ENCODE measurements at regions not wholly inside any gene's neighbourhood (a gene's known extent, or its start where the extent isn't known, plus 50 kb on each side); places are given as distances from the start of the nearest gene placed in this dataset.

GRCh38 chr2:134124047-134124753 is 129.7 kb upstream of the MGAT5 start:
- Histone ChIP-seq H3K4me3 (ENCODE audit: control insufficient read depth in 1 of 2, extremely low read depth in 1 of 2, low read length in 1 of 2) (no peak overlapping the region), H3K27me3 (replicated peaks in 1 of 2; ENCODE audit: control insufficient read depth in 2 of 2, extremely low read depth in 1 of 2, insufficient read depth in 2 of 2, low read length in 1 of 2) (no peaks in the 10 kb centered on the region), H3K4me1 (ENCODE audit: control insufficient read depth in 1 of 2, extremely low read depth in 1 of 2, insufficient read depth in 2 of 2, low read length in 2 of 2) (peaks cover 51 to 75% of the 10 kb centered on the region in 2 experiments), H3K36me3 (ENCODE audit: control insufficient read depth in 2 of 2, extremely low read depth in 1 of 2, insufficient read depth in 1 of 2, low read length in 1 of 2) (no peaks in the 10 kb centered on the region), H3K9me3 (no peaks in the 10 kb centered on the region), H3K27ac (ENCODE audit: low read length) (no peak overlapping the region)
- no CpG with 5 or more reads among the region's 3 CpGs for WGBS (ENCODE audit: insufficient coverage)
- no peaks in the 10 kb centered on the region for H3K9me3 Mint-ChIP-seq
- H3K4me3 Mint-ChIP-seq: peak overlapping the region in 1 of 3 donors; percentile 89
- no peaks in the 10 kb centered on the region for H3K36me3 Mint-ChIP-seq
- DNase-seq: no peak
- CTCF ChIA-PET: interaction anchor here (1.5 to 1.9 kb wide), 2 partner anchors 83 to 121 kb away, joined by 5 read pairs; no protein-coding TSS in a partner anchor
- peak overlapping the region; percentile 12 to 13 for H3K27ac Mint-ChIP-seq
- no peak for ATAC-seq (replicated peaks in 1 of 4)
- no peaks in the 10 kb centered on the region for H3K27me3 Mint-ChIP-seq
- peaks cover 80 to 84% (median 82%) of the 10 kb centered on the region in 3 donors for H3K4me1 Mint-ChIP-seq
- POLR2A ChIA-PET: interaction anchor here in 1 of 2 donors (0.6 kb wide), 1 partner anchor 81 kb away, joined by 3 read pairs; no protein-coding TSS in a partner anchor

- peak; percentile 58 to 85 (median 77) for ATAC-seq (replicated peaks in 1 of 4)
- Histone ChIP-seq H3K27ac (ENCODE audit: low read length) (no peak overlapping the region), H3K27me3 (replicated peaks in 1 of 2; ENCODE audit: control insufficient read depth in 2 of 2, extremely low read depth in 1 of 2, insufficient read depth in 2 of 2, low read length in 1 of 2) (no peaks in the 10 kb centered on the region), H3K4me1 (ENCODE audit: control insufficient read depth in 1 of 2, extremely low read depth in 1 of 2, insufficient read depth in 2 of 2, low read length in 2 of 2) (peaks cover 41 to 61% of the 10 kb centered on the region in 2 experiments), H3K36me3 (ENCODE audit: control insufficient read depth in 2 of 2, extremely low read depth in 1 of 2, insufficient read depth in 1 of 2, low read length in 1 of 2) (peaks cover 5 to 12% of the 10 kb centered on the region in 2 donors), H3K4me3 (ENCODE audit: control insufficient read depth in 1 of 2, extremely low read depth in 1 of 2, low read length in 1 of 2) (no peak overlapping the region), H3K9me3 (no peaks in the 10 kb centered on the region)
- DNase-seq: peak in 25 of 35 experiments; percentile 9 to 57 (median 22)
- H3K4me1 Mint-ChIP-seq: peaks cover 77 to 92% (median 86%) of the 10 kb centered on the region in 3 donors
- peak overlapping the region in 2 of 3 donors; percentile 39 to 73 for H3K4me3 Mint-ChIP-seq
- no peaks in the 10 kb centered on the region for H3K27me3 Mint-ChIP-seq
- H3K9me3 Mint-ChIP-seq: no peaks in the 10 kb centered on the region
- POLR2A ChIA-PET: interaction anchor here (0.5 to 0.6 kb wide), 6 partner anchors 69 to 1700 kb away, joined by 3 to 5 read pairs (median 3); partner anchors contain the start of gene CCNT2 (in 1 of the 2)
- WGBS (ENCODE audit: insufficient coverage): 0% methylated on average over 2 of the region's 7 CpGs
- CTCF ChIA-PET: interaction anchor here (0.6 to 3.6 kb wide), 13 partner anchors 9 to 1628 kb away, joined by 3 to 24 read pairs (median 4); no protein-coding TSS in a partner anchor
- H3K27ac Mint-ChIP-seq: peak overlapping the region; percentile 48 to 75
- peaks cover 18% of the 10 kb centered on the region for H3K36me3 Mint-ChIP-seq
Measured at GRCh38 chr2:134127496-134127895, 126.4 kb upstream of the MGAT5 start.

GRCh38 chr2:134128746-134129145 is 125.1 kb upstream of the MGAT5 start:
- peaks cover 74 to 92% (median 86%) of the 10 kb centered on the region in 3 donors for H3K4me1 Mint-ChIP-seq
- POLR2A ChIA-PET: interaction anchor here in 1 of 2 donors (0.7 kb wide), 2 partner anchors 58 to 229 kb away, joined by 3 to 6 read pairs; no protein-coding TSS in a partner anchor
- H3K9me3 Mint-ChIP-seq: no peaks in the 10 kb centered on the region
- no peak overlapping the region for H3K27ac ChIP-seq (ENCODE audit: low read length)
- 95% methylated on average over 4 of the region's 6 CpGs for WGBS (ENCODE audit: insufficient coverage)
- H3K27ac Mint-ChIP-seq: no peak overlapping the region
- peaks cover 20% of the 10 kb centered on the region for H3K36me3 Mint-ChIP-seq
- no peaks in the 10 kb centered on the region for H3K27me3 Mint-ChIP-seq
- H3K36me3 ChIP-seq (ENCODE audit: control insufficient read depth in 2 of 2, extremely low read depth in 1 of 2, insufficient read depth in 1 of 2, low read length in 1 of 2): peaks cover 5 to 12% of the 10 kb centered on the region in 2 donors
- ATAC-seq (replicated peaks in 1 of 4) (no peak), DNase-seq (no peak)
- CTCF ChIA-PET: interaction anchor here (0.6 to 3.6 kb wide), 7 partner anchors 11 to 306 kb away, joined by 3 to 24 read pairs (median 3); no protein-coding TSS in a partner anchor
- peaks cover 30 to 50% of the 10 kb centered on the region in 2 experiments for H3K4me1 ChIP-seq (ENCODE audit: control insufficient read depth in 1 of 2, extremely low read depth in 1 of 2, insufficient read depth in 2 of 2, low read length in 2 of 2)
- no peaks in the 10 kb centered on the region for H3K27me3 ChIP-seq (replicated peaks in 1 of 2; ENCODE audit: control insufficient read depth in 2 of 2, extremely low read depth in 1 of 2, insufficient read depth in 2 of 2, low read length in 1 of 2)
- H3K9me3 ChIP-seq: no peaks in the 10 kb centered on the region
- H3K4me3 Mint-ChIP-seq: peak overlapping the region in 1 of 3 donors; percentile 12
- no peak overlapping the region for H3K4me3 ChIP-seq (ENCODE audit: control insufficient read depth in 1 of 2, extremely low read depth in 1 of 2, low read length in 1 of 2)

- no peak for DNase-seq
- Mint-ChIP-seq H3K4me3 (no peak overlapping the region), H3K27me3 (no peaks in the 10 kb centered on the region), H3K27ac (no peak overlapping the region), H3K9me3 (no peaks in the 10 kb centered on the region), H3K4me1 (peaks cover 65 to 89% (median 85%) of the 10 kb centered on the region in 3 donors), H3K36me3 (peaks cover 20% of the 10 kb centered on the region)
- Histone ChIP-seq H3K9me3 (no peaks in the 10 kb centered on the region), H3K27me3 (replicated peaks in 1 of 2; ENCODE audit: control insufficient read depth in 2 of 2, extremely low read depth in 1 of 2, insufficient read depth in 2 of 2, low read length in 1 of 2) (no peaks in the 10 kb centered on the region), H3K4me3 (ENCODE audit: control insufficient read depth in 1 of 2, extremely low read depth in 1 of 2, low read length in 1 of 2) (no peak overlapping the region), H3K27ac (ENCODE audit: low read length) (no peak overlapping the region), H3K36me3 (ENCODE audit: control insufficient read depth in 2 of 2, extremely low read depth in 1 of 2, insufficient read depth in 1 of 2, low read length in 1 of 2) (peaks cover 5 to 12% of the 10 kb centered on the region in 2 donors), H3K4me1 (ENCODE audit: control insufficient read depth in 1 of 2, extremely low read depth in 1 of 2, insufficient read depth in 2 of 2, low read length in 2 of 2) (peaks cover 20 to 40% of the 10 kb centered on the region in 2 experiments)
- CTCF ChIA-PET: interaction anchor here in 1 of 2 donors (0.6 to 1.2 kb wide), 2 partner anchors 12 to 312 kb away, joined by 3 to 5 read pairs; no protein-coding TSS in a partner anchor
- POLR2A ChIA-PET: interaction anchor here (0.6 to 0.7 kb wide), 2 partner anchors 7 to 126 kb away, joined by 3 to 5 read pairs; no protein-coding TSS in a partner anchor
- 97% methylated on average over 35 of the region's 42 CpGs for WGBS (ENCODE audit: insufficient coverage)
- ATAC-seq (replicated peaks in 1 of 4): no peak
Measured at GRCh38 chr2:134129900-134130537, 123.9 kb upstream of the MGAT5 start.

DNA sequence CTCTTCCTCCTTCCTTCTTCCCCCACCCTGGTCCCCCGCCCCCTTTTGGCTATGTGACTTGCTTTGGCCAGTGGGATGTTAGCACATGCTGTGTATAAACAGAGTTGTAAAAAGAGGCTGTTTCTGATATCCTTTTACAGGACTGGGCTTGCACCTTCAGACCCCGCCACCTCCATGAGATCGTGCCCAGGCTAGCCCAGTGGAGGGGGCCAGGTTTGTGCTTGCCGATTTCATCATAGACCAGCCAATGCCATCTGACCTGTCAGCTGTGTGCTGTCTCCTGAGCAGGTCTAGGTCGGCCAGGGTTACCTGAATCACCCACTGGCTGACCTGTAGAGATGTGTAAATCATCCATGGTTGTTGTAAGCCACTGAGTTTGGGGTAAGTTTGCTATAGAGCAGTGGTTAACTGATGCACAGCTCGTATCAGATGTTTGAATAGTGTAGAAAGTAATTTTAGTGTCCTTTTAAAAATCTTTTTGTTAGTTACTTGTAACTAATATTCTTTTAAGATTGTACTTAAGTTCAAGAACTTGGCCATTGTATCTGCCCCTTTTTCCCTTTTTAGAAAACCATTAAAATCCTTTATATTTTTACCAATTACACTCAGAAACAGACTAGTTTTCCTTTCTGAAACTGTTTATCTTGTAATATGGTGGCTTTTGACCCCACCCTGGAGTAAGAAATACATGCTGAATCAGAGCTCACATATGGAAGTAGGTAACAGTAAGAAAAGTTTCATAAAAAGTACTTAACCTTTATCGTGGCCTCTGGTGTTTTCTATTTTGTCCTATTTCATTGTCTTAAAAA is 122.0 kb upstream of the MGAT5 start:
- Histone ChIP-seq H3K27me3 (replicated peaks in 1 of 2; ENCODE audit: control insufficient read depth in 2 of 2, extremely low read depth in 1 of 2, insufficient read depth in 2 of 2, low read length in 1 of 2) (no peaks in the 10 kb centered on the region), H3K4me1 (ENCODE audit: control insufficient read depth in 1 of 2, extremely low read depth in 1 of 2, insufficient read depth in 2 of 2, low read length in 2 of 2) (peaks cover 10 to 28% of the 10 kb centered on the region in 2 experiments), H3K36me3 (ENCODE audit: control insufficient read depth in 2 of 2, extremely low read depth in 1 of 2, insufficient read depth in 1 of 2, low read length in 1 of 2) (peaks cover 5 to 12% of the 10 kb centered on the region in 2 donors), H3K9me3 (no peaks in the 10 kb centered on the region), H3K27ac (ENCODE audit: low read length) (no peak overlapping the region), H3K4me3 (ENCODE audit: control insufficient read depth in 1 of 2, extremely low read depth in 1 of 2, low read length in 1 of 2) (no peak overlapping the region)
- ChIA-PET CTCF (interaction anchor here in 1 of 2 donors (0.5 to 0.7 kb wide), 2 partner anchors 13 to 114 kb away, joined by 3 to 7 read pairs; no protein-coding TSS in a partner anchor), POLR2A (no interaction called here)
- Mint-ChIP-seq H3K4me3 (no peak overlapping the region), H3K27ac (peak overlapping the region in 1 of 2 donors; percentile 17), H3K27me3 (no peaks in the 10 kb centered on the region), H3K36me3 (peaks cover 23% of the 10 kb centered on the region), H3K4me1 (peaks cover 65 to 86% (median 82%) of the 10 kb centered on the region in 3 donors), H3K9me3 (no peaks in the 10 kb centered on the region)
- ATAC-seq (replicated peaks in 1 of 4) (no peak), DNase-seq (no peak)
- WGBS (ENCODE audit: insufficient coverage): 95% methylated on average over 4 of the region's 7 CpGs

Data from T-cell (primary cell).